ENCODE measurements at regions not wholly inside any gene's neighbourhood (a gene's known extent, or its start where the extent isn't known, plus 50 kb on each side); places are given as distances from the start of the nearest gene placed in this dataset.

GRCh38 chr5:153086486-153086885 is 404.0 kb upstream of the GRIA1 start:
- POLR2A ChIA-PET = interaction anchor here (0.7 kb wide), 1 partner anchor 464 kb away, joined by 3 read pairs; no protein-coding TSS in a partner anchor

GRCh38 chr5:153088538-153088937 is 401.9 kb upstream of the GRIA1 start:
- TF ChIP-seq CTCF (IDR thresholded peaks at IDR 0.05; ENCODE audit: unreplicated experiment) = no peak
- no peak overlapping the region for H3K27ac Mint-ChIP-seq (ENCODE audit: low read depth, unreplicated experiment)
- no peak overlapping the region for H3K4me3 Mint-ChIP-seq (ENCODE audit: unreplicated experiment)
- intact Hi-C loops (cut with micrococcal nuclease) = no loop called here
- H3K27me3 Mint-ChIP-seq (ENCODE audit: insufficient read depth, unreplicated experiment) = no peaks in the 10 kb centered on the region
- CTCF ChIA-PET = interaction anchor here (0.6 to 2.1 kb wide), 5 partner anchors 24 to 227 kb away, joined by 3 to 17 read pairs (median 3); no protein-coding TSS in a partner anchor
- POLR2A ChIA-PET = no interaction called here
- no peak for DNase-seq (ENCODE audit: unreplicated experiment)
- no TSS peak for BruUV-seq (replicated peaks)
- H3K4me1 Mint-ChIP-seq (ENCODE audit: insufficient read depth, unreplicated experiment) = peaks cover 13% of the 10 kb centered on the region
- H3K36me3 Mint-ChIP-seq (ENCODE audit: insufficient read depth, unreplicated experiment) = no peaks in the 10 kb centered on the region
- no peaks in the 10 kb centered on the region for H3K9me3 Mint-ChIP-seq (ENCODE audit: unreplicated experiment)

More at GRCh38 chr5:153086486-153086885, 404.0 kb upstream of the GRIA1 start:
- no peak overlapping the region for H3K4me3 Mint-ChIP-seq (ENCODE audit: unreplicated experiment)
- peaks cover 19% of the 10 kb centered on the region for H3K4me1 Mint-ChIP-seq (ENCODE audit: insufficient read depth, unreplicated experiment)
- intact Hi-C loops (cut with micrococcal nuclease) = no loop called here
- no TSS peak for BruUV-seq (replicated peaks)
- CTCF ChIA-PET = interaction anchor here (0.6 to 2.1 kb wide), 3 partner anchors 62 to 578 kb away, joined by 3 to 17 read pairs (median 3); no protein-coding TSS in a partner anchor
- H3K9me3 Mint-ChIP-seq (ENCODE audit: unreplicated experiment) = no peaks in the 10 kb centered on the region
- TF ChIP-seq CTCF (IDR thresholded peaks at IDR 0.05; ENCODE audit: unreplicated experiment) = no peak
- H3K27ac Mint-ChIP-seq (ENCODE audit: low read depth, unreplicated experiment) = no peak overlapping the region
- no peaks in the 10 kb centered on the region for H3K36me3 Mint-ChIP-seq (ENCODE audit: insufficient read depth, unreplicated experiment)
- H3K27me3 Mint-ChIP-seq (ENCODE audit: insufficient read depth, unreplicated experiment) = no peaks in the 10 kb centered on the region
- no peak for DNase-seq (ENCODE audit: unreplicated experiment)

GRCh38 chr5:153094333-153094732 is 396.1 kb upstream of the GRIA1 start:
- Mint-ChIP-seq H3K27ac (ENCODE audit: low read depth, unreplicated experiment) (no peak overlapping the region), H3K36me3 (ENCODE audit: insufficient read depth, unreplicated experiment) (no peaks in the 10 kb centered on the region), H3K4me1 (ENCODE audit: insufficient read depth, unreplicated experiment) (no peaks in the 10 kb centered on the region), H3K9me3 (ENCODE audit: unreplicated experiment) (no peaks in the 10 kb centered on the region), H3K4me3 (ENCODE audit: unreplicated experiment) (no peak overlapping the region), H3K27me3 (ENCODE audit: insufficient read depth, unreplicated experiment) (no peaks in the 10 kb centered on the region)
- no peak for DNase-seq (ENCODE audit: unreplicated experiment)
- intact Hi-C loops (cut with micrococcal nuclease) = no loop called here
- TF ChIP-seq CTCF (IDR thresholded peaks at IDR 0.05; ENCODE audit: unreplicated experiment) = no peak
- CTCF ChIA-PET = interaction anchor here (0.6 kb wide), 3 partner anchors 57 to 1946 kb away, joined by 3 to 8 read pairs (median 5); no protein-coding TSS in a partner anchor
- no TSS peak for BruUV-seq (replicated peaks)
- POLR2A ChIA-PET = no interaction called here

- Mint-ChIP-seq H3K4me3 (ENCODE audit: unreplicated experiment) (no peak overlapping the region), H3K9me3 (ENCODE audit: unreplicated experiment) (no peaks in the 10 kb centered on the region), H3K36me3 (ENCODE audit: insufficient read depth, unreplicated experiment) (no peaks in the 10 kb centered on the region), H3K27me3 (ENCODE audit: insufficient read depth, unreplicated experiment) (no peaks in the 10 kb centered on the region), H3K27ac (ENCODE audit: low read depth, unreplicated experiment) (no peak overlapping the region), H3K4me1 (ENCODE audit: insufficient read depth, unreplicated experiment) (no peaks in the 10 kb centered on the region)
- no peak for TF ChIP-seq CTCF (IDR thresholded peaks at IDR 0.05; ENCODE audit: unreplicated experiment)
- BruUV-seq (replicated peaks) = no TSS peak
- DNase-seq (ENCODE audit: unreplicated experiment) = no peak
- ChIA-PET CTCF (interaction anchor here (0.7 kb wide), 1 partner anchor 541 kb away, joined by 3 read pairs; no protein-coding TSS in a partner anchor), POLR2A (no interaction called here)
- intact Hi-C loops (cut with micrococcal nuclease) = no loop called here
Observed at GRCh38 chr5:153096381-153096780, 394.1 kb upstream of the GRIA1 start.
